ENCODE measurements at regions not wholly inside any gene's neighbourhood (a gene's known extent, or its start where the extent isn't known, plus 50 kb on each side); places are given as distances from the start of the nearest gene placed in this dataset.

DNA sequence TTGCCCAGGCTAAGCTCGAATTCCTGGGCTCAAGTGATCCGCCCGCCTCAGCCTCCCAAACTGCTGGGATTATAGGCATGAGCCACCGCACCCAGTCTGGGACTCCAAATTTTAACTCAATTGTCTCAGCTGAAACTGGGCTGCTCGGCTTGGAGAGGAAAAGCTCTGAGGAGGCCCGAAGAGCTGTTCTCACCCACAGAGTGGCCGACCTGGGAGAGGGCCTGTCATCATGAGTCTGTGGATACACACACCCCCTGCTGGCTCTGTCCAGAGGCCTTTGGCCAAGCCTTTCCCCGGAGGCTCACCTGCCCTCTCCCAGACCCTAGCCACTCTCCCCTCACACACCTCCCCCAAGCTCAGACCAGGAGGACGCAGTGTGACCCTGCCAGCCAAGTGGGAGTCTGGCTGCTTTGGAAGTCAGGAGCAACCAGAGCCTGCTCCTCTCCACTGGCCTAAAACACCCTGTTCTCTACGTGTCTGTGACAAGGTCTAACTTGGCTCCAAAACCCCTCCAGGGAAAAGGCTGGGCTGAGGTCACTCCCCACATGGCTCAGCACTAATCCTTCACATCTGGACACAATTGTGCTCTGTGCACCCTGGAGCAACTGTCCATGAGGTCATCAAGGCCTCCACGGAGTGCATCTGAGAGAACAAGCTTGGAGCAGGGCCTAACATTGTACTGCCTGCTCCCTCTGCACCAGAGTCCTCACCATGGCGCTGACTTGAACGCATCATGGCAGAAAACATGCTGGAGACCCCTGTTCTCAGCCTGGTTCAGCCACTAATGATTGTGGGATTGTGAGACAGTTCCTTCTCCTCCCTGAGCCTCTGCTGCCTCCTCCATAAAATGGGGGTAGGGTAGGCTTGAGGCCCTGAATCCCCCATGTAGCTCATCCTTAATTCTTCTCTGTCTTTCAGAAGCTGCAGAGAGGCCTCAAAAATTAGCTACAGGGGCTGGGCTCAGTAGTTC lies 49.9 kb upstream of the RAB6C start:
- TF ChIP-seq, protein P1, sequence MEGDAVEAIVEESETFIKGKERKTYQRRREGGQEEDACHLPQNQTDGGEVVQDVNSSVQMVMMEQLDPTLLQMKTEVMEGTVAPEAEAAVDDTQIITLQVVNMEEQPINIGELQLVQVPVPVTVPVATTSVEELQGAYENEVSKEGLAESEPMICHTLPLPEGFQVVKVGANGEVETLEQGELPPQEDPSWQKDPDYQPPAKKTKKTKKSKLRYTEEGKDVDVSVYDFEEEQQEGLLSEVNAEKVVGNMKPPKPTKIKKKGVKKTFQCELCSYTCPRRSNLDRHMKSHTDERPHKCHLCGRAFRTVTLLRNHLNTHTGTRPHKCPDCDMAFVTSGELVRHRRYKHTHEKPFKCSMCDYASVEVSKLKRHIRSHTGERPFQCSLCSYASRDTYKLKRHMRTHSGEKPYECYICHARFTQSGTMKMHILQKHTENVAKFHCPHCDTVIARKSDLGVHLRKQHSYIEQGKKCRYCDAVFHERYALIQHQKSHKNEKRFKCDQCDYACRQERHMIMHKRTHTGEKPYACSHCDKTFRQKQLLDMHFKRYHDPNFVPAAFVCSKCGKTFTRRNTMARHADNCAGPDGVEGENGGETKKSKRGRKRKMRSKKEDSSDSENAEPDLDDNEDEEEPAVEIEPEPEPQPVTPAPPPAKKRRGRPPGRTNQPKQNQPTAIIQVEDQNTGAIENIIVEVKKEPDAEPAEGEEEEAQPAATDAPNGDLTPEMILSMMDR (IDR thresholded peaks at IDR 0.05): no peak

More for the DNA sequence above, 49.9 kb upstream of the RAB6C start:
- Histone ChIP-seq H3K27me3 (peaks cover 45% of the 10 kb centered on the region), H3K4me1 (ENCODE audit: control insufficient read depth in 1 of 2, insufficient read depth in 1 of 2, low read depth in 1 of 2, low read length in 1 of 2) (no peaks in the 10 kb centered on the region), H3K36me3 (no peaks in the 10 kb centered on the region), H3K4me3 (ENCODE audit: low read depth in 1 of 2, low read length in 1 of 2) (no peak overlapping the region), H3K27ac (no peak overlapping the region), H3K9me3 (no peaks in the 10 kb centered on the region)
